ENCODE measurements at regions not wholly inside any gene's neighbourhood (a gene's known extent, or its start where the extent isn't known, plus 50 kb on each side); places are given as distances from the start of the nearest gene placed in this dataset.
"Not testable (repeated sequence)": the region's sequence is repeated elsewhere in the genome, so short reads cannot be mapped to it uniquely, and the experiment has no call there.

DNA sequence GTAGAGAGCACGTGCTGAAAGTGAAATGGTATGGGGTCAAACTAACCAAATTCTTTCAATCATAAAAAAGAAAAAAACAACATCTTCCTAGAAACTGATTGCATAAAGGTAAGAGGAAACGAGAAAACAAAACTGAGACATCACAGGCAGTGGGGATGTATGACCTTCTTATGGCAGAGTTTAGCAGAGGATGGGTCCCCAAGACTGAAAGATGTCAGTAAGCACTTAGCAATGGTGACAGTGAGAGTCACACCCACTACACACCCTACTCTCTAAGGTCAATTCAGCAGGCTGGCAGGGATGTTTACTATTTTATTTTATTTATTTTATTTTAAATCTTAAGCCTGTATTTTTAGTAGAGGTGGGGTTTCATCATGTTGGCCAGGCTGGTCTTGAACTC, 1672.3 kb downstream of the SPATA31A7 start:
- TF ChIP-seq, protein P1, sequence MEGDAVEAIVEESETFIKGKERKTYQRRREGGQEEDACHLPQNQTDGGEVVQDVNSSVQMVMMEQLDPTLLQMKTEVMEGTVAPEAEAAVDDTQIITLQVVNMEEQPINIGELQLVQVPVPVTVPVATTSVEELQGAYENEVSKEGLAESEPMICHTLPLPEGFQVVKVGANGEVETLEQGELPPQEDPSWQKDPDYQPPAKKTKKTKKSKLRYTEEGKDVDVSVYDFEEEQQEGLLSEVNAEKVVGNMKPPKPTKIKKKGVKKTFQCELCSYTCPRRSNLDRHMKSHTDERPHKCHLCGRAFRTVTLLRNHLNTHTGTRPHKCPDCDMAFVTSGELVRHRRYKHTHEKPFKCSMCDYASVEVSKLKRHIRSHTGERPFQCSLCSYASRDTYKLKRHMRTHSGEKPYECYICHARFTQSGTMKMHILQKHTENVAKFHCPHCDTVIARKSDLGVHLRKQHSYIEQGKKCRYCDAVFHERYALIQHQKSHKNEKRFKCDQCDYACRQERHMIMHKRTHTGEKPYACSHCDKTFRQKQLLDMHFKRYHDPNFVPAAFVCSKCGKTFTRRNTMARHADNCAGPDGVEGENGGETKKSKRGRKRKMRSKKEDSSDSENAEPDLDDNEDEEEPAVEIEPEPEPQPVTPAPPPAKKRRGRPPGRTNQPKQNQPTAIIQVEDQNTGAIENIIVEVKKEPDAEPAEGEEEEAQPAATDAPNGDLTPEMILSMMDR (conservative IDR thresholded peaks at IDR 0.05; ENCODE audit: low read depth, low read length) = not testable (repeated sequence)
- TF ChIP-seq EZH2 (IDR thresholded peaks at IDR 0.05; ENCODE audit: borderline replicate concordance, low read depth, low read length, poor library complexity, severe bottlenecking) = not testable (repeated sequence)

Measured in A673 (cell line).